K562 (cell line): ENCODE measurements at regions not wholly inside any gene's neighbourhood (a gene's known extent, or its start where the extent isn't known, plus 50 kb on each side); places are given as distances from the start of the nearest gene placed in this dataset.

ENCODE experiments used
- ATAC-seq: fragments of 200-7000 bp; cut with Tn5 transposase; 3 replicates; pipeline ENCODE4 v1.9.1; 2020; ENCODE audit warnings: moderate library complexity
- BruUV-seq: library from RNA; stranded (reverse); fragments of 400-500 nt; replicated peaks from 2 replicates; lab custom pipeline; 2021; lab: Mats Ljungman, UMichigan
- CTCF ChIA-PET: fragments of 300-600 bp; formaldehyde crosslinking; extraction: SDS; loops from one replicate; lab custom pipeline; 2021; ENCODE audit warnings: low intra/inter-chr PET ratio; lab: Yijun Ruan, JAX
- POLR2A ChIA-PET: fragments of 300-600, 350-650 bp; sonication (Branson Sonifier 250); formaldehyde crosslinking; extraction: SDS; loops from one replicate; lab custom pipeline; 2021; ENCODE audit warnings: antibody characterized with exemption, inconsistent platforms; lab: Yijun Ruan, JAX
- DNase-seq, 4 experiments: peaks; one replicate each; pipeline versions ENCODE4 v3.0.0 to v3.0.0-alpha.2; 2011 to 2018; ENCODE audit warnings: low spot score in 3 of 4, mixed read lengths in 3 of 4; ENCODE audit errors: extremely low read depth in 1 of 4
- FAIRE-seq: peaks from 2 replicates; lab custom pipeline; 2011; peaks lifted over from hg19 to GRCh38; lab: Jason Lieb, UNC
- H2AFZ ChIP-seq: 2 replicates; pipeline ENCODE4 v1.6.0; 2011; ENCODE audit warnings: low read depth, low read length, control low read depth, inconsistent platforms
- H3K27ac ChIP-seq: fragments of 200-600 bp; 3 replicates; pipeline ENCODE4 v1.8.0; 2011; ENCODE audit warnings: low read depth, mild to moderate bottlenecking, control low read depth, inconsistent platforms, low read length, moderate library complexity, mixed read lengths; ENCODE audit errors: extremely low read depth
- H3K27me3 ChIP-seq, 2 experiments: fragments of 300-600 bp in 1 of 2; 2 replicates in 1 of 2; 3 replicates in 1 of 2; pipeline versions ENCODE4 v1.6.0 to v1.8.0; 2011; ENCODE audit warnings: inconsistent platforms in 2 of 2, low read length in 2 of 2, mild to moderate bottlenecking in 1 of 2, mixed read lengths in 1 of 2, moderate library complexity in 1 of 2; ENCODE audit not compliant: control insufficient read depth in 2 of 2, insufficient read depth in 2 of 2
- H3K36me3 ChIP-seq: fragments of 300-600 bp; 3 replicates; pipeline ENCODE4 v1.8.0; 2011; ENCODE audit warnings: mild to moderate bottlenecking, low read length, inconsistent platforms; ENCODE audit not compliant: control insufficient read depth, insufficient read depth
- H3K4me1 ChIP-seq, 2 experiments: fragments of 200-600 bp in 1 of 2; replicated peaks in 1 of 2; 2 replicates in 1 of 2; 3 replicates in 1 of 2; pipeline versions ENCODE4 v1.5.1 to v1.8.0; 2011; ENCODE audit warnings: inconsistent platforms in 2 of 2, low read length in 2 of 2, mild to moderate bottlenecking in 1 of 2, mixed read lengths in 1 of 2, moderate library complexity in 1 of 2; ENCODE audit not compliant: control insufficient read depth in 2 of 2, insufficient read depth in 2 of 2
- H3K4me2 ChIP-seq: 2 replicates; pipeline ENCODE4 v1.6.1; 2011; ENCODE audit warnings: low read length, control low read depth, inconsistent platforms, mixed read lengths; ENCODE audit not compliant: insufficient read depth
- H3K4me3 ChIP-seq: fragments of 200-600 bp; sonication (generic), shearing (Covaris generic); 2 replicates; pipeline ENCODE4 v1.5.1; 2016; ENCODE audit warnings: control low read depth, inconsistent platforms
- H3K79me2 ChIP-seq: fragments of 200-600 bp; 3 replicates; pipeline ENCODE4 v1.8.0; 2011; ENCODE audit warnings: low read length, inconsistent platforms; ENCODE audit not compliant: control insufficient read depth, insufficient read depth
- H3K9ac ChIP-seq, 2 experiments: 2 replicates each; pipeline versions ENCODE4 v1.6.0 to v1.6.1; 2011; ENCODE audit warnings: low read depth in 2 of 2, low read length in 2 of 2, control low read depth in 1 of 2, inconsistent platforms in 1 of 2, mild to moderate bottlenecking in 1 of 2, mixed read lengths in 1 of 2; ENCODE audit not compliant: insufficient read depth in 1 of 2
- H3K9me1 ChIP-seq: one replicate; pipeline ENCODE4 v1.6.0; 2011; ENCODE audit warnings: inconsistent platforms, mild to moderate bottlenecking, low read length, moderate library complexity; ENCODE audit not compliant: control insufficient read depth, insufficient read depth
- H3K9me3 ChIP-seq: replicated peaks from 2 replicates; pipeline ENCODE4 v1.5.1; 2011; ENCODE audit warnings: low read depth, low read length, inconsistent platforms; ENCODE audit not compliant: control insufficient read depth, insufficient read depth
- H4K20me1 ChIP-seq: replicated peaks from 2 replicates; pipeline ENCODE4 v1.6.1; 2011; ENCODE audit warnings: low read length, inconsistent platforms, mixed read lengths; ENCODE audit not compliant: control insufficient read depth, insufficient read depth
- ARID2 ChIP-seq: fragments of 450-650 bp; IDR thresholded peaks from 2 replicates; pipeline ENCODE4 v1.6.1; 2017; ENCODE audit warnings: antibody characterized with exemption, mild to moderate bottlenecking
- CC2D1A ChIP-seq: fragments of 450-650 bp; IDR thresholded peaks from 2 replicates; pipeline ENCODE4 v1.6.1; 2017; ENCODE audit warnings: mild to moderate bottlenecking
- ERF ChIP-seq: fragments of 450-650 bp; formaldehyde crosslinking; IDR thresholded peaks from 2 replicates; pipeline ENCODE4 v1.4.0; 2020; ENCODE audit warnings: mild to moderate bottlenecking, mixed read lengths
- ETV5 ChIP-seq: sonication (generic); formaldehyde crosslinking; IDR thresholded peaks from 2 replicates; pipeline ENCODE4 v1.4.0; 2020; ENCODE audit warnings: low read depth, mild to moderate bottlenecking, missing genetic modification reagents
- EWSR1 ChIP-seq: fragments of 450-650 bp; IDR thresholded peaks from 2 replicates; pipeline ENCODE4 v1.6.1; 2018; ENCODE audit warnings: borderline replicate concordance, mild to moderate bottlenecking, low read depth, moderate library complexity; ENCODE audit not compliant: partially characterized antibody
- HLTF ChIP-seq: fragments of 450-650 bp; IDR thresholded peaks from 2 replicates; pipeline ENCODE4 v1.6.1; 2016
- KAT8 ChIP-seq: fragments of 450-650 bp; IDR thresholded peaks from 2 replicates; pipeline ENCODE4 v1.6.1; 2016; ENCODE audit warnings: low read depth, mild to moderate bottlenecking
- MLLT1 ChIP-seq, 2 experiments: fragments of 450-650 bp; IDR thresholded peaks; 2 replicates each; pipeline ENCODE4 v1.6.1; 2016
- NFE2L1 ChIP-seq: fragments of 450-650 bp; IDR thresholded peaks from 2 replicates; pipeline ENCODE4 v1.6.1; 2016; ENCODE audit warnings: missing genetic modification characterization, low read depth, mild to moderate bottlenecking, missing compliant biosample characterization, moderate library complexity, borderline replicate concordance
- PBX2 ChIP-seq, 2 experiments: IDR thresholded peaks in 1 of 2; conservative IDR thresholded peaks in 1 of 2; 2 replicates each; pipeline ENCODE4 v1.6.1; 2016; ENCODE audit warnings: low read depth in 2 of 2, mild to moderate bottlenecking in 1 of 2, missing compliant biosample characterization in 1 of 2, missing genetic modification characterization in 1 of 2, moderate library complexity in 1 of 2
- SMARCC2 ChIP-seq: fragments of 450-650 bp; IDR thresholded peaks from 2 replicates; pipeline ENCODE4 v1.6.1; 2017; ENCODE audit warnings: antibody characterized with exemption, moderate library complexity, mild to moderate bottlenecking, low read depth
- ZNF212 ChIP-seq: fragments of 450-650 bp; formaldehyde crosslinking; IDR thresholded peaks from 2 replicates; pipeline ENCODE4 v1.4.0; 2020; ENCODE audit warnings: mild to moderate bottlenecking
- ZNF217 ChIP-seq: sonication (generic); formaldehyde crosslinking; IDR thresholded peaks from 2 replicates; pipeline ENCODE4 v1.8.0; 2022; ENCODE audit warnings: mild to moderate bottlenecking, missing genetic modification reagents
- ZNF398 ChIP-seq: fragments of 250-450 bp; sonication (Bioruptor Pico); IDR thresholded peaks from 2 replicates; pipeline ENCODE4 v1.8.0; 2021; ENCODE audit warnings: moderate library complexity, mild to moderate bottlenecking, inconsistent platforms
- ZNF431 ChIP-seq: sonication (generic); formaldehyde crosslinking; IDR thresholded peaks from 2 replicates; pipeline ENCODE4 v1.8.0; 2022; ENCODE audit warnings: mild to moderate bottlenecking, missing genetic modification reagents
- WGBS: fragments of 100-300 bp; shearing (Covaris generic); methylation state at CpG from one replicate; pipeline ENCODE4 v1.1.6; 2016; ENCODE audit warnings: low coverage, mixed read lengths; ENCODE audit not compliant: insufficient coverage; ENCODE audit errors: missing lambda C conversion rate; 5-methylcytosine and 5-hydroxymethylcytosine counted together
- in situ Hi-C: fragments of 300-500 bp; cut with MboI; formaldehyde crosslinking; loops from 4 replicates; pipeline ENCODE4 v1.15.0; 2018; ENCODE audit warnings: inconsistent platforms, mixed read lengths
- intact Hi-C: fragments of 100-400 bp; cut with micrococcal nuclease; formaldehyde crosslinking; loops from 2 replicates; pipeline ENCODE4 v1.14.2; 2022

- Histone ChIP-seq H3K4me2 (no peak overlapping the region), H3K9me1 (no peaks in the 10 kb centered on the region), H3K4me1 (no peaks in the 10 kb centered on the region), H3K9me3 (no peaks in the 10 kb centered on the region), H3K27me3 (no peaks in the 10 kb centered on the region)
- DNase-seq: no peak
- CTCF ChIA-PET: no interaction called here
- TF ChIP-seq KAT8 (no peak), ZNF212 (CRISPR knock-in tag) (no peak), MLLT1 (IDR thresholded peaks at IDR 0.05) (no peak), NFE2L1 (tag) (no peak), SMARCC2 (no peak), PBX2 (CRISPR knock-in tag; IDR thresholded peaks at IDR 0.05; ENCODE audit: low read depth) (no peak), PBX2 (tag; conservative IDR thresholded peaks at IDR 0.05; ENCODE audit: low read depth) (no peak), ZNF431 (no peak), ZNF398 (no peak), CC2D1A (no peak), ZNF217 (no peak), EWSR1 (no peak), HLTF (no peak), ETV5 (CRISPR knock-in tag) (no peak), ARID2 (no peak), ERF (CRISPR knock-in tag) (no peak)
- TF ChIP-seq, all 486 proteins: peak for 0
- Histone ChIP-seq H3K79me2 (no peaks in the 10 kb centered on the region), H3K36me3 (no peaks in the 10 kb centered on the region), H3K27ac (no peak overlapping the region), H2AFZ (no peak overlapping the region), H3K9ac (no peak overlapping the region), H4K20me1 (no peaks in the 10 kb centered on the region), H3K4me3 (no peak overlapping the region)
- FAIRE-seq (no peak), ATAC-seq (no peak)
- in situ Hi-C loops: no loop called here
- BruUV-seq: no TSS peak
- intact Hi-C loops: no loop called here
- POLR2A ChIA-PET: no interaction called here
- 1% methylated on average over 5 of the region's 5 CpGs for WGBS
Measured at GRCh38 chr5:20575571-20575970, 587.6 kb upstream of the CDH18 start.
